Suppressor macrophage (primary cell): ENCODE measurements at regions not wholly inside any gene's neighbourhood (a gene's known extent, or its start where the extent isn't known, plus 50 kb on each side); places are given as distances from the start of the nearest gene placed in this dataset.

Source experiments
- DNase-seq, 4 experiments: peaks; one replicate each; pipeline ENCODE4 v3.0.0-alpha.2; 2020 to 2022

- no peak for DNase-seq
Observed at GRCh38 chr9:80426992-80427391, 855.2 kb downstream of the TLE4 start.

GRCh38 chr9:80417211-80417773 lies 845.5 kb downstream of the TLE4 start:
- DNase-seq: no peak

- no peak for DNase-seq
Observed at GRCh38 chr9:80410106-80410505, 838.3 kb downstream of the TLE4 start.

- DNase-seq: no peak
Observed at GRCh38 chr9:80407220-80407619, 835.5 kb downstream of the TLE4 start.

- DNase-seq: no peak
Observed at GRCh38 chr9:80401243-80401642, 829.5 kb downstream of the TLE4 start.

- DNase-seq: no peak
Observed at GRCh38 chr9:80400624-80401230, 829.0 kb downstream of the TLE4 start.

- DNase-seq: no peak
Observed at GRCh38 chr9:80399606-80400005, 827.8 kb downstream of the TLE4 start.

- no peak for DNase-seq
Observed at GRCh38 chr9:80387828-80388227, 816.1 kb downstream of the TLE4 start.

GRCh38 chr9:80385246-80385645 lies 813.5 kb downstream of the TLE4 start:
- DNase-seq: no peak

- DNase-seq: no peak
Observed at GRCh38 chr9:80383331-80383730, 811.6 kb downstream of the TLE4 start.

GRCh38 chr9:80382211-80382891 lies 810.6 kb downstream of the TLE4 start:
- DNase-seq: no peak

GRCh38 chr9:80380301-80380700 lies 808.5 kb downstream of the TLE4 start:
- DNase-seq: no peak

- DNase-seq: no peak
Observed at GRCh38 chr9:80378669-80379293, 807.0 kb downstream of the TLE4 start.

- DNase-seq: no peak
Observed at GRCh38 chr9:80376180-80376579, 804.4 kb downstream of the TLE4 start.

GRCh38 chr9:80375477-80375876 lies 803.7 kb downstream of the TLE4 start:
- DNase-seq: no peak

- no peak for DNase-seq
Observed at GRCh38 chr9:80369641-80370040, 797.9 kb downstream of the TLE4 start.

GRCh38 chr9:80366626-80367025 lies 794.9 kb downstream of the TLE4 start:
- DNase-seq: no peak

GRCh38 chr9:80359941-80360881 lies 788.4 kb downstream of the TLE4 start:
- DNase-seq: no peak

- DNase-seq: no peak
Observed at GRCh38 chr9:80359291-80359690, 787.5 kb downstream of the TLE4 start.

GRCh38 chr9:80352967-80353366 lies 781.2 kb downstream of the TLE4 start:
- DNase-seq: no peak

- DNase-seq: no peak
Observed at GRCh38 chr9:80351612-80352011, 779.8 kb downstream of the TLE4 start.

- DNase-seq: no peak
Observed at GRCh38 chr9:80326105-80326504, 754.3 kb downstream of the TLE4 start.

GRCh38 chr9:80320916-80321315 lies 749.2 kb downstream of the TLE4 start:
- no peak for DNase-seq
